ENCODE measurements at regions not wholly inside any gene's neighbourhood (a gene's known extent, or its start where the extent isn't known, plus 50 kb on each side); places are given as distances from the start of the nearest gene placed in this dataset.

- TF ChIP-seq POLR2A (IDR thresholded peaks at IDR 0.05) (no peak), CTCF (IDR thresholded peaks at IDR 0.05) (no peak)
Observed at GRCh38 chr12:91654087-91654486, 471.5 kb upstream of the DCN start.

All from heart left ventricle (tissue), 13 donors.